ENCODE measurements at regions not wholly inside any gene's neighbourhood (a gene's known extent, or its start where the extent isn't known, plus 50 kb on each side); places are given as distances from the start of the nearest gene placed in this dataset.

DNA sequence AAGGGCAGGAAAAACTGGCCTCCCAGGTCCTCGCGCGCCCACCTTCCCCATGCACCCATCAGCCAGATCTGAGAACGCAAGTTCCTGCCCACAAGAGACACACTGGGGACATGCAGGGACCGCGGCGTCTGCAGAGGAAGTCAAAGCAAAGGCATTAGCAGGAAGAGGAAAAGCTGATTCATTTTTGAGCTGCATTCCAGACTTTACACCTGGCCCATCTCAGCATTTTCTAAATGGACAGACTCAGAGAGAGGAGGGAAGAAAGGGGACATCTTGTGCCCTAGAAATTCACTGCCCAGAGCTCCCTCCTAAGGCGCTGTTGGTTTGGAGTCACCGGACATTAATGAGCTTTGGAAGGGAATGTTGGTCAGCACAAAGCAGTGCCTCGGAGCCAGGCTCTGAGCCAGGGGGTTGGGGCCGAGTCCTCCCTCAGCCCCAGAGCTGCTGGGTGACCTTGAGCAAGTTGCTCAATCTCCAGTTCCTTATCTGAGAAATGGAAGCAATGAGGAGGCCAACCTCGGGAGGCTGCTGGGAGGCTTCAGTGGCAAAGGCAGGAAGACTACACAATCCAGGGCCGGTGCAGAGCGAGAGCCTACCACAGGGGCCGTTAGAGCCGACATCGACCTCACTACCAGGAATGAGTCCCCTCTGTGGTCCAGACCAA is 150.5 kb upstream of the IQSEC1 start:
- no peak for DNase-seq (ENCODE audit: extremely low spot score, unreplicated experiment)
- H3K36me3 Mint-ChIP-seq (ENCODE audit: unreplicated experiment): no peaks in the 10 kb centered on the region
- no peak overlapping the region for H3K4me3 Mint-ChIP-seq (ENCODE audit: unreplicated experiment)
- TF ChIP-seq, protein P1, sequence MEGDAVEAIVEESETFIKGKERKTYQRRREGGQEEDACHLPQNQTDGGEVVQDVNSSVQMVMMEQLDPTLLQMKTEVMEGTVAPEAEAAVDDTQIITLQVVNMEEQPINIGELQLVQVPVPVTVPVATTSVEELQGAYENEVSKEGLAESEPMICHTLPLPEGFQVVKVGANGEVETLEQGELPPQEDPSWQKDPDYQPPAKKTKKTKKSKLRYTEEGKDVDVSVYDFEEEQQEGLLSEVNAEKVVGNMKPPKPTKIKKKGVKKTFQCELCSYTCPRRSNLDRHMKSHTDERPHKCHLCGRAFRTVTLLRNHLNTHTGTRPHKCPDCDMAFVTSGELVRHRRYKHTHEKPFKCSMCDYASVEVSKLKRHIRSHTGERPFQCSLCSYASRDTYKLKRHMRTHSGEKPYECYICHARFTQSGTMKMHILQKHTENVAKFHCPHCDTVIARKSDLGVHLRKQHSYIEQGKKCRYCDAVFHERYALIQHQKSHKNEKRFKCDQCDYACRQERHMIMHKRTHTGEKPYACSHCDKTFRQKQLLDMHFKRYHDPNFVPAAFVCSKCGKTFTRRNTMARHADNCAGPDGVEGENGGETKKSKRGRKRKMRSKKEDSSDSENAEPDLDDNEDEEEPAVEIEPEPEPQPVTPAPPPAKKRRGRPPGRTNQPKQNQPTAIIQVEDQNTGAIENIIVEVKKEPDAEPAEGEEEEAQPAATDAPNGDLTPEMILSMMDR (IDR thresholded peaks at IDR 0.05): no peak
- H3K9me3 Mint-ChIP-seq (ENCODE audit: unreplicated experiment): no peaks in the 10 kb centered on the region
- no peak overlapping the region for H3K27ac Mint-ChIP-seq (ENCODE audit: unreplicated experiment)
- H3K27me3 Mint-ChIP-seq (ENCODE audit: unreplicated experiment): peaks cover 6% of the 10 kb centered on the region
- H3K4me1 Mint-ChIP-seq (ENCODE audit: unreplicated experiment): no peaks in the 10 kb centered on the region

DNA sequence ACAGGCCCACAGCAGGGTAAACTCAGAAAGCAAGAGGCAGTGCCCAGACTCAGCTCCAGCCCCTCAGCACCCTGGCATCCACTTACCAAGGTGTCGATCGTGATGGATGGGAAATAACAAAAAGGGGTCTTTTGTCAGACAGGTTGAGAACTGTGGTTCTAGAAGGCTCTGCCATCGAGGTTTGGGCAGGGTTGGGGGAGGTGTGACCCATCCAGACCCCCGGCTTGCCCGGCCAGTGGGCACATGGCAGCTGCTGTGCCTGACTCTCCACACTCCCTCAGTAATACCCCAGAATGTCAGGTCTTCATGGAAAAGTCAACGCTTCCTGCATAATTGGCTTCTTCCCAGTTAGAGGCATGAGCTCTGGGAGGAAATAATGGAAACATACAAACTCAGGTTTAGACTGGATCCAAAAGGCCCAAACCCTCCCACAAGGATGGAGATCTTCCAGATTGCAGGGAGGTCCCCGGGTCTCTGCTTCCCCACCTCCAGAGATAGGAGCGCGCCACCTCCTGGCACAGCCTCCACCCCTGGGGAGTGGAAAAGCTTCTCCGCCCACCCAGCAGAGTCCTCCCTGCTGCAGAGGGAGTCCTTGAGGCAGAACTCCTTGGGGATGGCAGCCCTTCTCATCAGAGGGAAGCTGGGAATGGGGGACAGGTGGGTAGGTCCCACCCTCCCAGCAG is 149.8 kb upstream of the IQSEC1 start:
- peaks cover 6% of the 10 kb centered on the region for H3K27me3 Mint-ChIP-seq (ENCODE audit: unreplicated experiment)
- TF ChIP-seq, protein P1 (IDR thresholded peaks at IDR 0.05): no peak
- H3K4me3 Mint-ChIP-seq (ENCODE audit: unreplicated experiment): no peak overlapping the region
- no peak for DNase-seq (ENCODE audit: extremely low spot score, unreplicated experiment)
- no peaks in the 10 kb centered on the region for H3K36me3 Mint-ChIP-seq (ENCODE audit: unreplicated experiment)
- H3K27ac Mint-ChIP-seq (ENCODE audit: unreplicated experiment): no peak overlapping the region
- no peaks in the 10 kb centered on the region for H3K4me1 Mint-ChIP-seq (ENCODE audit: unreplicated experiment)
- H3K9me3 Mint-ChIP-seq (ENCODE audit: unreplicated experiment): no peaks in the 10 kb centered on the region

DNA sequence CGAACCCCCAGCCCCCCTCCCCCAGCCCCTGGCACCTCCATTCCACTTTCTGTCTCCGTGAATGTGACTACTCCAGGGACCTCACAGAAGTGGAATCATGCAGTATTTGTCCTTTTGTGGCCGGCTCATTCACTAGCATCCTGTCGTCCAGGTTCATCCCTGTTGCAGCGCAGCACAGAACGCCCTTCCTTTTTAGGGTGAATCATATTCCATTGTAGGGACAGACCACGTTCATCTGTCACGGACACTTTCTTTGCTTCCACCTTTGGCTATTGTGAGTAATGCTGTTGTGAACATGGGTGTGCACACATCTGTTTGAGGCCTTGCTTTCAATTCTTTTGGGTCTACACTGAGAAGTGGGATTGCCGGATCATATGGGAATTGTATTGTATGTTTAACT is 148.9 kb upstream of the IQSEC1 start:
- H3K27me3 Mint-ChIP-seq (ENCODE audit: unreplicated experiment): peaks cover 9% of the 10 kb centered on the region
- H3K27ac Mint-ChIP-seq (ENCODE audit: unreplicated experiment): no peak overlapping the region
- H3K36me3 Mint-ChIP-seq (ENCODE audit: unreplicated experiment): no peaks in the 10 kb centered on the region
- no peak for DNase-seq (ENCODE audit: extremely low spot score, unreplicated experiment)
- TF ChIP-seq, protein P1 (IDR thresholded peaks at IDR 0.05): no peak
- no peaks in the 10 kb centered on the region for H3K4me1 Mint-ChIP-seq (ENCODE audit: unreplicated experiment)
- H3K4me3 Mint-ChIP-seq (ENCODE audit: unreplicated experiment): no peak overlapping the region
- H3K9me3 Mint-ChIP-seq (ENCODE audit: unreplicated experiment): no peaks in the 10 kb centered on the region

DNA sequence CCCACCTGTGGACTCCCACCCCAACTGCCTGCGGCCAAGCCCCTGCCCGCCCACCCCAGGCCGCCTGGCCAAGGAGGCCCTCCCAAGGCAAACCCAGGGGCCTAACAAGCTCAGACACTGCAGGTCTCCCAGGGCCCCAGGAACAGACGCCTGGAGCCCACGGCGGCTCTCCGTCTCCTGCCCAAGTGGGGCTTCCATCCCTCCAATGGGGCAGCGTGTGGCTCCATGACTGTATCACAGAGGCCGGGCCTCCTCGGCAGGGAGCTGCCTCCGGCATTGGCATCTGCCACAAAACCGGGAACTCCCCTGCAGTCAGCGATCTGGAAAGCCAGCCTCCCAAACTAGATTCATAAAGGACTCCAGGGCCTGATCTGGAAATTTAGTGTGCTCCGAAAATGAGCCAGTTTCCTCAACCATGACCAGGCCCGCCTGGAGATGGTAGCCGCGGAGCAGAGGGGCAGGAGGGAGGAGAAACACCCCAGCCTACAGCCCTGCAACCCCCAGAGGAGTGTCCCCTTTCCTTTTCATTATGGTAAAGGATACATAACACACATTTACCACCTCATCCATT is 148.3 kb upstream of the IQSEC1 start:
- TF ChIP-seq, protein P1 (IDR thresholded peaks at IDR 0.05): no peak
- H3K4me1 Mint-ChIP-seq (ENCODE audit: unreplicated experiment): no peaks in the 10 kb centered on the region
- no peak overlapping the region for H3K4me3 Mint-ChIP-seq (ENCODE audit: unreplicated experiment)
- DNase-seq (ENCODE audit: extremely low spot score, unreplicated experiment): no peak
- H3K9me3 Mint-ChIP-seq (ENCODE audit: unreplicated experiment): no peaks in the 10 kb centered on the region
- H3K27ac Mint-ChIP-seq (ENCODE audit: unreplicated experiment): no peak overlapping the region
- H3K27me3 Mint-ChIP-seq (ENCODE audit: unreplicated experiment): peaks cover 14% of the 10 kb centered on the region
- no peaks in the 10 kb centered on the region for H3K36me3 Mint-ChIP-seq (ENCODE audit: unreplicated experiment)

DNA sequence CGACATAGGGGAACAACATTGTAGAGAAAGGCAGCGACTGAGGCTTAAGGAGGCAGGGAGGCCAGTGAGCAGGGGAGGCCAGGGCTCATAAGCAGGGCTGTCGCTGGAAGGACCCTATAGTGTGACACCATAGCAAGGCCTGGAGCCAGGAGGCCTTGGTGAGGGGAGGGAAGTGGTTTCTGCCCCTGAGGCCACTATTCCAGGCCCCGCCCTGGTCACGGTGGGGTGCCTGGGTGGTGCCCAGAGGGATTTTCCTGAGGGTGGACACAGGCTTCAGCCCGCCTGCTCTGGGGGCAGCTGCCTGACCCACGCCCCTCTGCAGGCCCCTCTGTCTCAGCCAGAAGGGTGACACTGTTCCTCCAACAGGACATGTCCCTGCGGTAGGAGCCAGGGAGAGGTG is 147.8 kb upstream of the IQSEC1 start:
- H3K4me1 Mint-ChIP-seq (ENCODE audit: unreplicated experiment): no peaks in the 10 kb centered on the region
- no peak overlapping the region for H3K4me3 Mint-ChIP-seq (ENCODE audit: unreplicated experiment)
- H3K27ac Mint-ChIP-seq (ENCODE audit: unreplicated experiment): no peak overlapping the region
- no peaks in the 10 kb centered on the region for H3K9me3 Mint-ChIP-seq (ENCODE audit: unreplicated experiment)
- H3K27me3 Mint-ChIP-seq (ENCODE audit: unreplicated experiment): peaks cover 14% of the 10 kb centered on the region
- TF ChIP-seq, protein P1 (IDR thresholded peaks at IDR 0.05): no peak
- DNase-seq (ENCODE audit: extremely low spot score, unreplicated experiment): no peak
- no peaks in the 10 kb centered on the region for H3K36me3 Mint-ChIP-seq (ENCODE audit: unreplicated experiment)
